ENCODE measurements at regions not wholly inside any gene's neighbourhood (a gene's known extent, or its start where the extent isn't known, plus 50 kb on each side); places are given as distances from the start of the nearest gene placed in this dataset.

DNA sequence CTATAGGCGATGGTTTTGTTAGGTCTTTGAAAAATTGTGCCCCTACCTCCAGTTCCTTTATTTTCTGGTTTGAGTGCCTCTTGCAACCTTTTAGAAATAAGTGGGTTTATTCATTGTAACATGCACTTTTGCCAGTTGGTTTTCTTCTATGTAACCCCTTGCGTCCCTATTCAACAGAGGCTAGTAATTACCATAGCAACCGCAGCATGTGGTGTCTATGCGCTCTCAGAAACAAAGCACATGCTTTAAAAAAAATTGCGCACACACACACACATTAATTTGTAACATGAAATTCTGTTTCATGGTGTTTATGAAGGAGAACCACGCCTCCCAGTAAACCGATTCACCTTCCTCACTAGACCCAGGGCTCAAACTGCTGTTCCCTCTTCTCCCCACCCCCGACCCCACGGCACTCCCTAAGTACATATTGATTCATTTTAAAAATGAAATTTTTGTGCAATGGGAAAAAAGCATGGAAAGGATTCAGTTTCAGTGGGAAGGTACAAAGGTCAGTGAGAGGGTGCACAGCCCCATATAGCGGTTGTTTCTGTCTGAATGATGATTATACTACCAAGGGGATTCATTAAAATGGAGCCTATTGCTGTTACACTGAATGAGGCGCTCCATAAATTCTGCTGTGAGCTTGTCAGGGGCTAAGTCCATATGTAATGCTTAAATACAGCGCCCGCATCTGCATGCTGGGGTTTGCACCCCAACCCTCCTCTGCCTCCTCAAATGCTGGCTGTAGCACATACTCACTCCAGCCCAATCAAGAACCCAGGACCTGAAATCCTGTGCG, 206.9 kb downstream of the ICOS start:
- CTCF ChIA-PET (ENCODE audit: unreplicated experiment) = no interaction called here
- Histone ChIP-seq H3K9me3 (ENCODE audit: low read length) (no peaks in the 10 kb centered on the region), H4K20me1 (ENCODE audit: insufficient read depth, low read length) (no peaks in the 10 kb centered on the region), H3K27ac (ENCODE audit: low read depth, low read length, poor library complexity, severe bottlenecking) (no peak overlapping the region), H3K79me2 (ENCODE audit: insufficient read depth, low read depth, low read length) (no peaks in the 10 kb centered on the region), H3K4me1 (ENCODE audit: insufficient read depth, low read length, poor library complexity, severe bottlenecking) (no peaks in the 10 kb centered on the region), H3K4me3 (ENCODE audit: low read depth, low read length, poor library complexity, severe bottlenecking) (no peak overlapping the region), H3K4me2 (ENCODE audit: low read length) (no peak overlapping the region), H3K36me3 (ENCODE audit: insufficient read depth, low read length) (no peaks in the 10 kb centered on the region), H3K9me2 (ENCODE audit: insufficient read depth, low read length) (no peaks in the 10 kb centered on the region), H2AFZ (ENCODE audit: low read length) (no peak overlapping the region)
- BruUV-seq (replicated peaks) = no TSS peak
- DNase-seq (ENCODE audit: low spot score) = no peak
- no peak for TF ChIP-seq EZH2phosphoT487 (IDR thresholded peaks at IDR 0.05; ENCODE audit: borderline replicate concordance, low read depth, low read length)
- TF ChIP-seq, protein P1, sequence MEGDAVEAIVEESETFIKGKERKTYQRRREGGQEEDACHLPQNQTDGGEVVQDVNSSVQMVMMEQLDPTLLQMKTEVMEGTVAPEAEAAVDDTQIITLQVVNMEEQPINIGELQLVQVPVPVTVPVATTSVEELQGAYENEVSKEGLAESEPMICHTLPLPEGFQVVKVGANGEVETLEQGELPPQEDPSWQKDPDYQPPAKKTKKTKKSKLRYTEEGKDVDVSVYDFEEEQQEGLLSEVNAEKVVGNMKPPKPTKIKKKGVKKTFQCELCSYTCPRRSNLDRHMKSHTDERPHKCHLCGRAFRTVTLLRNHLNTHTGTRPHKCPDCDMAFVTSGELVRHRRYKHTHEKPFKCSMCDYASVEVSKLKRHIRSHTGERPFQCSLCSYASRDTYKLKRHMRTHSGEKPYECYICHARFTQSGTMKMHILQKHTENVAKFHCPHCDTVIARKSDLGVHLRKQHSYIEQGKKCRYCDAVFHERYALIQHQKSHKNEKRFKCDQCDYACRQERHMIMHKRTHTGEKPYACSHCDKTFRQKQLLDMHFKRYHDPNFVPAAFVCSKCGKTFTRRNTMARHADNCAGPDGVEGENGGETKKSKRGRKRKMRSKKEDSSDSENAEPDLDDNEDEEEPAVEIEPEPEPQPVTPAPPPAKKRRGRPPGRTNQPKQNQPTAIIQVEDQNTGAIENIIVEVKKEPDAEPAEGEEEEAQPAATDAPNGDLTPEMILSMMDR (conservative IDR thresholded peaks at IDR 0.05; ENCODE audit: low read length) = no peak
- intact Hi-C loops (cut with micrococcal nuclease; ENCODE audit: unreplicated experiment) = no loop called here
- POLR2A ChIA-PET = no interaction called here

DNA sequence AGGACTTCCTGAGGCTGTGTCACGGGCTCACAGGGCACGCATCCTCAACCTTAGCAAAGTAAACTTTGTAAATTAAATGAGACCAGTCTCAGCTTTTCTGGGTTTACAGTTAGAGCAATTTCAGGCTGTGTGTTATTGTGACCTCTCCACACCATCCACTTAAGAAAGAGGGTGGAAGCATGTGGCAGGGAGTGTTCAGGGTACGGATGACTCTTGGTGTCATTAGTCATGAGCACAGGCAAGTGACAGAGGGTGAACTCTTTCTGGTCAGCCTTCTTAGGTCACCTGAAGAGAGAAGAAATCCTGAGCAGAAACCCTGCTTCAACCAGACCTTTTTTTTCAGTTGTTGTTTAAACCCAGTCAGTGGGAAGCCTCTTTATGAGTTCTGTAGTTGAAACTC, 207.9 kb downstream of the ICOS start:
- H3K36me3 ChIP-seq (ENCODE audit: insufficient read depth, low read length) = no peaks in the 10 kb centered on the region
- intact Hi-C loops (cut with micrococcal nuclease; ENCODE audit: unreplicated experiment) = no loop called here
- no peak overlapping the region for H3K4me2 ChIP-seq (ENCODE audit: low read length)
- POLR2A ChIA-PET = interaction anchor here (0.6 kb wide), 1 partner anchor 89 kb away, joined by 3 read pairs; no protein-coding TSS in a partner anchor
- H3K9me3 ChIP-seq (ENCODE audit: low read length) = no peaks in the 10 kb centered on the region
- no peaks in the 10 kb centered on the region for H4K20me1 ChIP-seq (ENCODE audit: insufficient read depth, low read length)
- no peak for DNase-seq (ENCODE audit: low spot score)
- no peaks in the 10 kb centered on the region for H3K4me1 ChIP-seq (ENCODE audit: insufficient read depth, low read length, poor library complexity, severe bottlenecking)
- H3K4me3 ChIP-seq (ENCODE audit: low read depth, low read length, poor library complexity, severe bottlenecking) = no peak overlapping the region
- no peak overlapping the region for H2AFZ ChIP-seq (ENCODE audit: low read length)
- H3K79me2 ChIP-seq (ENCODE audit: insufficient read depth, low read depth, low read length) = no peaks in the 10 kb centered on the region
- BruUV-seq (replicated peaks) = no TSS peak
- no peaks in the 10 kb centered on the region for H3K9me2 ChIP-seq (ENCODE audit: insufficient read depth, low read length)
- TF ChIP-seq, protein P1 (conservative IDR thresholded peaks at IDR 0.05; ENCODE audit: low read length) = no peak
- no peak for TF ChIP-seq EZH2phosphoT487 (IDR thresholded peaks at IDR 0.05; ENCODE audit: borderline replicate concordance, low read depth, low read length)
- CTCF ChIA-PET (ENCODE audit: unreplicated experiment) = no interaction called here
- no peak overlapping the region for H3K27ac ChIP-seq (ENCODE audit: low read depth, low read length, poor library complexity, severe bottlenecking)

DNA sequence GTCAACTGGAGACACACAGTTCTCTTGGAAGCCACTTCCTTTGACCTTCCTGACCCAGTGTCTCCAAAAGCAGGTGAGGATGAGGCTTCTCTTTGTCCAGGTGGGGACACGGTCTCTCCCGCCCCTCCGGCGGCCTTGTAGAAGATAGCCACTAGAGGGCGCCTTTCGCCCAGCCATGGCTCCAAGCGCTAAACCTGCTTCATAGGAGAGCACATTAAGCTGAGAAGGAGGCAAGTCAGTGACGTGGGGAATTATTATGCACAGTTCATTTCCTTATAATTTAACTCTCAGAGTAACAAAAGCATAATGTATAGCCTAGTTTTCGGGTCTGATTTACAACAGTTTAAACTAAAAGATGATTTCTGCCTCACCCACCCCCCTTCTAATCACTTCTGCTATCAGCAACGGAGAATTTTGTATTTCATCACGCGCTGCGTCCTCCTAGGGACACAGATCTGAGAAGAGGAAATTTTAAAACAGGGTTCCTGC, 208.7 kb downstream of the ICOS start:
- H3K4me2 ChIP-seq (ENCODE audit: low read length) = peak overlapping the region; percentile 38; the same call in 1 of the 2 replicates
- ChIA-PET POLR2A (interaction anchor here (1.2 kb wide), 1 partner anchor 120 kb away, joined by 3 read pairs; no protein-coding TSS in a partner anchor), CTCF (ENCODE audit: unreplicated experiment) (interaction anchor here (0.6 kb wide), 1 partner anchor 19 kb away, joined by 4 read pairs; no protein-coding TSS in a partner anchor)
- intact Hi-C loops (cut with micrococcal nuclease; ENCODE audit: unreplicated experiment) = loop anchor here (1.0 kb wide), 1 partner anchor 33 kb away; no protein-coding TSS in a partner anchor
- no peak for TF ChIP-seq EZH2phosphoT487 (IDR thresholded peaks at IDR 0.05; ENCODE audit: borderline replicate concordance, low read depth, low read length)
- TF ChIP-seq, protein P1 (conservative IDR thresholded peaks at IDR 0.05; ENCODE audit: low read length) = peak; percentile 100
- H3K4me3 ChIP-seq (ENCODE audit: low read depth, low read length, poor library complexity, severe bottlenecking) = peak overlapping the region; percentile 37
- peak overlapping the region; percentile 81 for H2AFZ ChIP-seq (ENCODE audit: low read length)
- no peaks in the 10 kb centered on the region for H3K79me2 ChIP-seq (ENCODE audit: insufficient read depth, low read depth, low read length)
- no peak overlapping the region for H3K27ac ChIP-seq (ENCODE audit: low read depth, low read length, poor library complexity, severe bottlenecking)
- peak; percentile 81 for DNase-seq (ENCODE audit: low spot score)
- no peaks in the 10 kb centered on the region for H3K9me2 ChIP-seq (ENCODE audit: insufficient read depth, low read length)
- no peaks in the 10 kb centered on the region for H4K20me1 ChIP-seq (ENCODE audit: insufficient read depth, low read length)
- BruUV-seq (replicated peaks) = no TSS peak
- H3K9me3 ChIP-seq (ENCODE audit: low read length) = no peaks in the 10 kb centered on the region
- no peaks in the 10 kb centered on the region for H3K36me3 ChIP-seq (ENCODE audit: insufficient read depth, low read length)
- no peaks in the 10 kb centered on the region for H3K4me1 ChIP-seq (ENCODE audit: insufficient read depth, low read length, poor library complexity, severe bottlenecking)
